Adipose tissue (tissue), 3 donors: ENCODE measurements at regions not wholly inside any gene's neighbourhood (a gene's known extent, or its start where the extent isn't known, plus 50 kb on each side); places are given as distances from the start of the nearest gene placed in this dataset.

Experiments
- H3K27ac ChIP-seq: one replicate; pipeline ENCODE4 v1.5.1; 2013; ENCODE audit warnings: low read depth, low read length
- WGBS, 3 donors: extraction: QIAGEN DNeasy Blood & Tissue Kit; methylation state at CpG; one replicate each; pipeline ENCODE4 v1.1.7; 2013; 5-methylcytosine and 5-hydroxymethylcytosine counted together
- donor health status: healthy with polysubstance abuse.
- donor health status: Bipolar disorder and iron deficiency.
- donor health status: healthy.

DNA sequence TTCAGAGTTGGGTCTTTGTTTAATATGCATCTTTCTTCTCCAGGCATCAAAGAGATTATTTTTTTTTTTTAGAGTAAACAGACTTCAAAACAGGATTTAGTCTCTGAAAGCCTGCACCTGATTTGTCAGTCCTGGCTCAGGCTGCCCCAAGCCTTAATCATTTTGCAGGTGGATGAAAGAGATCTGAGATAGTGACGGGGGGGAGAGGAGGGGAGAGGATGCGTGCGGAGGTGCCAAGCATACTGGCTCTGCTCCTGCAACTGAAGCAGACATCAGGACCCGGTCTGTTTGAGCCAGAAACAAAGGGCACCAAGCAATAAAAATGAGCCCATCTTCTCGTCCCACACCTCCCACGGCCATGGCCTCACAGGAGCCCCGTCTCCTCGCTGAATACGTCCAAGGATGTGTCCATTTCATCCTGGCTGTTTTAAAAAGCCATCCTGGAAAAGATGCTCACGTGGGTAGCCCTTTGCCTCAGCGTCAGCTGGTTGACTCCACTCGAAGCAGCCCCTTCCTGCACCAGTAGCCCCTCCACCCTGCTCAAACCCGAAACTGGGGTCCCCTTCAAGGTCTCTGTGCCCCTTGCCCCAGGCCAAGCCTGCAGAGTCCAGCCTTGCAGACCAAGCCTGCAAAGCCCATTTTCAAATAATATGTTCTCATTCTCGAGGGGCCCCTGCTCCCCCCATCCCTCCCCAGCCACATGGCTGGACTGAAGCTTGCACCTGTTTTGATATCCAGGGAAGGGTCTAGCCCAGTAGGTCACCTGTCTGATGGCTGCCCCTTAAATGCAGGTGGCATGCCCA lies 84.8 kb upstream of the TNRC6C start:
- no peak overlapping the region for H3K27ac ChIP-seq
- 49 to 82% (median 77%) methylated on average over 14 of the region's 14 CpGs for WGBS, 3 donors

GRCh38 chr17:77874303-77875050 lies 84.0 kb upstream of the TNRC6C start:
- H3K27ac ChIP-seq: no peak overlapping the region
- 66 to 91% (median 86%) methylated on average over 14 of the region's 14 CpGs for WGBS, 3 donors

GRCh38 chr17:77875051-77875780 lies 83.3 kb upstream of the TNRC6C start:
- WGBS, 3 donors: 64 to 77% (median 75%) methylated on average over 5 of the region's 5 CpGs
- H3K27ac ChIP-seq: no peak overlapping the region

GRCh38 chr17:77875881-77876509 lies 82.5 kb upstream of the TNRC6C start:
- no peak overlapping the region for H3K27ac ChIP-seq
- WGBS, 3 donors: 80 to 93% (median 82%) methylated on average over 2 of the region's 2 CpGs

GRCh38 chr17:77877036-77877435 lies 81.5 kb upstream of the TNRC6C start:
- WGBS, 3 donors: 71 to 78% (median 74%) methylated on average over 3 of the region's 3 CpGs
- H3K27ac ChIP-seq: no peak overlapping the region

- WGBS, 3 donors: 64 to 91% (median 88%) methylated on average over 13 of the region's 13 CpGs
Observed at GRCh38 chr17:77877646-77878355, 80.7 kb upstream of the TNRC6C start.

DNA sequence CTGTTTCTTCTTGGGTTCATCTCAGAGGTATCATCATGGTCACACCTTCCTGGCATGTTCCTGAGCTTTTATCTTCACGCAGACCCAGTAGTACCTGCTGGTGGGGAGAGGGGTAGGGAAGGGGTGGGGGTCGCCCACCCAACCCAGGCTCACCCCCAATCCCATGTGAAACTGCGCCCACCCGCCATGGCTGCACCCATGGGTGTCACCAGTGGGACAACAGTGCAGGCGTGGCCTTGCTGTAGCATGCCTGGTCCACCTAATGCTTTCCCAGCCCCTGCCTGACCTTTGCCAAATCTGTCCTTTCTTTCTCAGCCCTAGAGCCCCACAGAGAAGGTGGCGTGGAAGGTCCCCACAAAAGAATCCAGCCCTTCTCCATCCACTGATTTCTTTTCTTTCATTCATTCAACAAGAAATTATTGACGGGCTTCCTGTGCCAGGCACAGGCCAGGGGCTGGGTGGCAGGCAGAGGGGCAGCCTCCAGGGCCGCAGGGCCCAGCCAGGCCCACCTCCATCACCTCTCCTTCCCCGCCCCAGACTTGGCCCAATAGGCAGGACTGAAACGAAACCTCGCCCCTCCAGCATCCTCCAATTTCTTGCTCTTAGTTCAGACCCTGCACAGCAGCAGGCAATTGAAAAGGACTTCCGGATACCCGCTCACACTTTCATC lies 79.1 kb upstream of the TNRC6C start:
- no peak overlapping the region for H3K27ac ChIP-seq
- 84 to 96% (median 96%) methylated on average over 13 of the region's 13 CpGs for WGBS, 3 donors

More at GRCh38 chr17:77877646-77878355, 80.7 kb upstream of the TNRC6C start:
- no peak overlapping the region for H3K27ac ChIP-seq

GRCh38 chr17:77879896-77880280 lies 78.6 kb upstream of the TNRC6C start:
- 84 to 94% (median 91%) methylated on average over 9 of the region's 9 CpGs for WGBS, 3 donors
- no peak overlapping the region for H3K27ac ChIP-seq

DNA sequence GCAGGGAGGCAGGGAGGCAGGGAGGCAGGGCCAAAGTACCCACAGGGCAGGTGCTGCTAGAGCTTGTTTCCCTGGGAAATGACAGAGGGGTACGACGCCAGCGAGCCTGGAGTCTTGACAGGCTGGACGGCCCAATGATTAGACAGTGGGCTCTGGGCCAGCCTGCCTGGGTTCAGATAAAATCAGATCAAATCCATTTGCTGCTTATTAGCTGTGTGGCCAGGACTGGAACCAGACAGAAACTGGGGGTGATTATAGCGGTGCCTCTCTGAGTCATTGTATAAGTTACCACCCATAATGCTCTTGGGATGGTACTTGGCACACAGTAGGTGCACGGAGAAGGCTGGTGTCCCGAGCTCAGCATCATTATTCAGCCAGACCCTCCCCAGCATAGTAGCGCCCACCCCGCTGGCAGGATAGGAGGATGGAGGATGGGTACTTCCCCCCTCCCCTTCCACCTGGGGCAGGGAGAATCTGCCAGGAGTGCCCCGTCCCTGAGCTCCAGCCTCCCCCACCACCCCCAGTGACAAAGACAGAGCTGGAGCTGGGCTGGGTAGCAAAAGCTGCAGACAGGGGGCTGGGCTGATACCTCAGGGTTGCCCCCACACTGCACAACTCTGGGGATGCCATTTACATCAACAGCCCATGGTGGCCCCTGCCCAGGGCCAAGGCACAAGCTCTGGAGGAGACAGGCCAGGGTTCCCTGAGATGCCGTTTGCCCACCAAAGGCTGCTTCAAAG lies 77.6 kb upstream of the TNRC6C start:
- no peak overlapping the region for H3K27ac ChIP-seq
- 63 to 76% (median 69%) methylated on average over 10 to 11 of the region's 11 CpGs for WGBS, 3 donors

DNA sequence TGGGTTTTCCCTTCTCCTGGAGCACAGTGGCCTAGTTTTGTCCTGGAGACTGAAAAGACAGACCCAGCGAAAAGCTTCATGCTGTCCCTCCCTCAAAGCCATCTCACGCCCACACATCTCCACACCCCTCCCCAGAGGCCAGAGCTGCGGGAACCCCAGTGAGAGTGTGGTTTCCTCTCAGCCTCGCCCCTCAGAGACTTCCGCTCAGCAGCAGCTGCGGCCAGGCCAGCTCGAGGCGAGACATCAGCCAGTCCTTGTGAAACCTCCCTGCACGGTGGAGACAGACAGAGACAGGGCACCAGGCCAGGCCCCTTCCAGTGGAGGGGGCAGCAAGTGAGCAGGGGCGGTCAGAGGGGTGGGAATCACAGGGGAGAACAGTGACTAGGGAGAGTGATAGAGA lies 77.0 kb upstream of the TNRC6C start:
- no peak overlapping the region for H3K27ac ChIP-seq
- 9 to 56% (median 9%) methylated on average over 10 of the region's 10 CpGs for WGBS, 3 donors

DNA sequence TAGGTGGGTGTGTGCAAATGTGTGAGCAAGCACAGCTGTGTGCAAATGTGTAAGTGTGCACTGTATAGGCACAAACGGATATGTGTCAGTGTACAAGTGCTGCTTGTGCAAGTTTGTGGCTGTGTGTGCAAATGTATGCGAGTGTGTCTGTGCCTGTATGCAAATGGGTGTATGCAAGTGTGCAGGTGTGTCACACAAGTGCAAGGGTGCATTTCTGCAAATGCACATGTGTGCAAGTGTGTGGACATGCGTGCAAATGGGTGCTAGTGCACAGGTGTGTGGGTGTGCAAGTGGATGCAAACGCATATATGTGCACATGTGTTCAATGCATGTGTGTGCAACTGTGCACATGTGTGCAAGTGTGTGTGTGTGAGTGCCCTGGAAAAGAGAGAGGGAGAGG lies 76.5 kb upstream of the TNRC6C start:
- no peak overlapping the region for H3K27ac ChIP-seq
- WGBS, 3 donors: 59 to 70% (median 63%) methylated on average over 4 of the region's 4 CpGs

DNA sequence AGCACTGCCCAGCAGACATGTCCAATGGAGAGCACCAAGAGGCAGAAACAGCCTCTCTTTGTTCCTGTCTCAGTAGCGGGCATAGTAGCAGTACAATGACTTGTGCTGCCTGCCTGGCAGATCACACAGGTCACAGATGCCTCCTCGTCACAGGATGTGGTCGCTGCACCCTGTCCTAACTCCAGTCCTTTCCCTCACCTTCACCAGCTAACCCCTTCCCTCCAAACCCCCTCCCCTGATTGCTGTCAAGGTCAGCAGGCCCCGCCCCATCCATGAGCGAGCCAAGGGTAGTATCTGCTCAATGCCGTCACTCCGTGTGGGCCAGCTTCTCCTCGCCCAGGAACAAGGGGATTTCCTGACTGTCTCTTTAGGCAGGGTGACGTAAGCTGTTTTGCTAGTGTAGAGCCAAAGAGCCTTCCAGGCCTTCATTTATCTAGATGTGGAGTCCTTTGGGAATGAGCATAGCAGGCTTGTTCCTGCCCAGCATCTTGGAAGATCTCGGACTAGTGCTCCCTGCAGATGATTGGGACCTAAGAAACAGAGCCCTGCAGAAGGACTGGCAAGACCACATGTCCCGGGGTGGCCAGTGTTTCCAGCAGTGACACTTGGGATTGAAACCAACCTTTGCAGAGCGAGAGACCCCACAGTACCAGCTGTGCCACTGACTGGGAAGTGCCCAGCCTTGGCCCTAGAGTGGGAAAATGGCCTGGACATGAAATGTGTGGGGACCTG lies 75.9 kb upstream of the TNRC6C start:
- no peak overlapping the region for H3K27ac ChIP-seq
- 29 to 34% (median 30%) methylated on average over 12 of the region's 12 CpGs for WGBS, 3 donors

- 78 to 94% (median 91%) methylated on average over 10 of the region's 10 CpGs for WGBS, 3 donors
- no peak overlapping the region for H3K27ac ChIP-seq
Observed at GRCh38 chr17:77883213-77883650, 75.3 kb upstream of the TNRC6C start.

GRCh38 chr17:77884019-77884418 lies 74.5 kb upstream of the TNRC6C start:
- 43 to 89% (median 88%) methylated on average over 11 of the region's 11 CpGs for WGBS, 3 donors
- H3K27ac ChIP-seq: no peak overlapping the region

DNA sequence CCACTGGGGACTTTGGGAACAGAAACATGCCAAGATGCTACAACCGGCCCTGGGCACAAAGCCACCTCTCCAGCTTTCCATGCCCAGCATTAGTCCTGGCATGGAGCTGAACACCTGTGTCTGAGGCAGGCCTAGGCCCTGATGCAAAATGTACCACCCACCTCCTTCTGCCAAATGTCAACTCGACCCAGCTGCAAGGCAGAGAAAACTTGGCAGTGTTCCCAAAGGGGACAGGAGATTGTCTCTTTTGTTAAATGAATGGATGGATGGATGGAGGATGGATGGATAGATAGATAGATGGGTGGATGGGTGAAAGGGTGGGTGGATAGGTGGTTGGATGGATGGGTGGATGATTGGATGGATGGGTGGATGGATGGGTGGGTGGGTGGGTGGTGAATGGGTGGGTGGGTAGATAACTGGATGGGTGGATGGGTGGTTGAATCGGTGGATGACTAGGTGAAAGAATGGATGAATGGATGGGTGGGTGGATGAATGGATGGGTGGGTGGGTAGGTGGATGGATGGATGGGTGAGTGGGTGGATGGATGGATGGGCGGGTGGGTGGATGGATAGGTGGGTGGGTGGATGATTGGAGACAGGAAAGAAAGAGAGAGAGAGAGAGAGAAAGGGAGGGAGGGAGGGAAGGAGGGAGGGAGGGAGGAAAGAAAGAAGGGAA lies 73.4 kb upstream of the TNRC6C start:
- H3K27ac ChIP-seq: no peak overlapping the region
- 67 to 89% (median 80%) methylated on average over 3 to 4 of the region's 4 CpGs for WGBS, 3 donors
